HAP-1 (cell line): ENCODE measurements at regions not wholly inside any gene's neighbourhood (a gene's known extent, or its start where the extent isn't known, plus 50 kb on each side); places are given as distances from the start of the nearest gene placed in this dataset.
"Not testable (repeated sequence)": the region's sequence is repeated elsewhere in the genome, so short reads cannot be mapped to it uniquely, and the experiment has no call there.

ENCODE experiments used
- DNase-seq, 2 experiments: peaks; one replicate each; pipeline ENCODE4 v3.0.0-alpha.2; 2016 to 2020; ENCODE audit warnings: low spot score in 2 of 2
- H3K27me3 ChIP-seq: fragments of 250-450 bp; sonication (Bioruptor Pico); 2 replicates; pipeline ENCODE4 v1.5.1; 2020; ENCODE audit warnings: low read depth, mild to moderate bottlenecking, moderate library complexity
- H3K36me3 ChIP-seq: fragments of 250-450 bp; sonication (Bioruptor Pico); replicated peaks from 2 replicates; pipeline ENCODE4 v1.5.1; 2020; ENCODE audit warnings: mild to moderate bottlenecking
- H3K4me1 ChIP-seq: fragments of 250-450 bp; sonication (Bioruptor Pico); 2 replicates; pipeline ENCODE4 v1.5.1; 2020; ENCODE audit warnings: mild to moderate bottlenecking
- H3K4me3 ChIP-seq: fragments of 250-450 bp; sonication (Bioruptor Pico); 2 replicates; pipeline ENCODE4 v1.5.1; 2020; ENCODE audit warnings: mild to moderate bottlenecking, moderate library complexity
- H3K9me3 ChIP-seq: fragments of 250-450 bp; sonication (Bioruptor Pico); 2 replicates; pipeline ENCODE4 v1.5.1; 2020; ENCODE audit warnings: mild to moderate bottlenecking, moderate library complexity
- in situ Hi-C: fragments of 300-500 bp; cut with MboI; formaldehyde crosslinking; loops from 3 replicates; pipeline ENCODE4 v1.14.3; 2020; ENCODE audit warnings: low sequenced_read_pairs, inconsistent platforms, mixed read lengths

GRCh38 chr13:50129081-50129705 is 113.9 kb downstream of the KCNRG start:
- Histone ChIP-seq H3K9me3 (no peaks in the 10 kb centered on the region), H3K27me3 (no peaks in the 10 kb centered on the region), H3K36me3 (no peaks in the 10 kb centered on the region), H3K4me3 (no peak overlapping the region), H3K4me1 (peaks cover 10% of the 10 kb centered on the region)
- DNase-seq: no peak
- in situ Hi-C loops: no loop called here

- H3K4me3 ChIP-seq: no peak overlapping the region
- in situ Hi-C loops: no loop called here
- no peaks in the 10 kb centered on the region for H3K36me3 ChIP-seq
- H3K27me3 ChIP-seq: no peaks in the 10 kb centered on the region
- no peak for DNase-seq
- H3K4me1 ChIP-seq: peaks cover 10% of the 10 kb centered on the region
- H3K9me3 ChIP-seq: no peaks in the 10 kb centered on the region
These were observed 114.5 kb downstream of the KCNRG start for GRCh38 chr13:50129706-50130122.

- H3K4me3 ChIP-seq: no peak overlapping the region
These were observed 115.1 kb downstream of the KCNRG start for GRCh38 chr13:50130123-50130946.

GRCh38 chr13:50131920-50132903 is 117.0 kb downstream of the KCNRG start:
- Histone ChIP-seq H3K27me3 (no peaks in the 10 kb centered on the region), H3K4me1 (no peaks in the 10 kb centered on the region; the same call in none of the 2 replicates), H3K4me3 (no peak overlapping the region), H3K9me3 (no peaks in the 10 kb centered on the region), H3K36me3 (no peaks in the 10 kb centered on the region)
- DNase-seq: no peak
- in situ Hi-C loops: no loop called here

More at GRCh38 chr13:50130123-50130946, 115.1 kb downstream of the KCNRG start:
- H3K9me3 ChIP-seq: no peaks in the 10 kb centered on the region
- H3K4me1 ChIP-seq: peaks cover 10% of the 10 kb centered on the region
- H3K27me3 ChIP-seq: no peaks in the 10 kb centered on the region
- H3K36me3 ChIP-seq: no peaks in the 10 kb centered on the region
- in situ Hi-C loops: no loop called here
- no peak for DNase-seq

- Histone ChIP-seq H3K9me3 (no peaks in the 10 kb centered on the region), H3K4me3 (no peak overlapping the region), H3K27me3 (no peaks in the 10 kb centered on the region), H3K36me3 (no peaks in the 10 kb centered on the region), H3K4me1 (no peaks in the 10 kb centered on the region; the same call in none of the 2 replicates)
- no peak for DNase-seq
- in situ Hi-C loops: no loop called here
These were observed 117.7 kb downstream of the KCNRG start for GRCh38 chr13:50132904-50133357.

GRCh38 chr13:50133358-50133953 is 118.2 kb downstream of the KCNRG start:
- H3K4me3 ChIP-seq: no peak overlapping the region
- H3K4me1 ChIP-seq: no peaks in the 10 kb centered on the region; the same call in none of the 2 replicates
- no peak for DNase-seq
- no peaks in the 10 kb centered on the region for H3K36me3 ChIP-seq
- H3K27me3 ChIP-seq: no peaks in the 10 kb centered on the region
- in situ Hi-C loops: no loop called here
- no peaks in the 10 kb centered on the region for H3K9me3 ChIP-seq

- no peaks in the 10 kb centered on the region for H3K9me3 ChIP-seq
- H3K27me3 ChIP-seq: no peaks in the 10 kb centered on the region
- DNase-seq: no peak
These were observed 121.0 kb downstream of the KCNRG start for GRCh38 chr13:50136226-50136625.

GRCh38 chr13:50136678-50137077 is 121.4 kb downstream of the KCNRG start:
- Histone ChIP-seq H3K9me3 (no peaks in the 10 kb centered on the region), H3K4me1 (peaks cover 4% of the 10 kb centered on the region), H3K27me3 (no peaks in the 10 kb centered on the region), H3K36me3 (no peaks in the 10 kb centered on the region), H3K4me3 (no peak overlapping the region)
- peak in 1 of 2 experiments; percentile 50 for DNase-seq
- in situ Hi-C loops: no loop called here

More at GRCh38 chr13:50136226-50136625, 121.0 kb downstream of the KCNRG start:
- in situ Hi-C loops: no loop called here
- Histone ChIP-seq H3K4me3 (no peak overlapping the region), H3K36me3 (no peaks in the 10 kb centered on the region), H3K4me1 (peaks cover 4% of the 10 kb centered on the region)

- H3K36me3 ChIP-seq, H3K9me3 ChIP-seq, H3K4me1 ChIP-seq, H3K4me3 ChIP-seq, DNase-seq, H3K27me3 ChIP-seq, in situ Hi-C loops: not testable (repeated sequence)
These were observed 124.2 kb downstream of the KCNRG start for GRCh38 chr13:50139435-50139934.

GRCh38 chr13:50140153-50140552 is 124.9 kb downstream of the KCNRG start:
- no peaks in the 10 kb centered on the region for H3K36me3 ChIP-seq
- H3K4me3 ChIP-seq: no peak overlapping the region
- peaks cover 16% of the 10 kb centered on the region for H3K4me1 ChIP-seq
- H3K27me3 ChIP-seq: no peaks in the 10 kb centered on the region
- no peaks in the 10 kb centered on the region for H3K9me3 ChIP-seq
- in situ Hi-C loops: no loop called here
- no peak for DNase-seq

- no peak overlapping the region for H3K4me3 ChIP-seq
- in situ Hi-C loops: no loop called here
These were observed 125.5 kb downstream of the KCNRG start for GRCh38 chr13:50140581-50141374.

GRCh38 chr13:50141375-50141975 is 126.2 kb downstream of the KCNRG start:
- H3K4me3 ChIP-seq: no peak overlapping the region
- in situ Hi-C loops: no loop called here

More at GRCh38 chr13:50140581-50141374, 125.5 kb downstream of the KCNRG start:
- DNase-seq: no peak
- Histone ChIP-seq H3K4me1 (peaks cover 17% of the 10 kb centered on the region), H3K27me3 (no peaks in the 10 kb centered on the region), H3K36me3 (no peaks in the 10 kb centered on the region), H3K9me3 (no peaks in the 10 kb centered on the region)

More at GRCh38 chr13:50141375-50141975, 126.2 kb downstream of the KCNRG start:
- Histone ChIP-seq H3K9me3 (no peaks in the 10 kb centered on the region), H3K4me1 (peaks cover 17% of the 10 kb centered on the region), H3K27me3 (no peaks in the 10 kb centered on the region), H3K36me3 (no peaks in the 10 kb centered on the region)
- no peak for DNase-seq
